Activated CD4-positive, alpha-beta T cell treated with anti-CD3 and anti-CD28 coated beads, Interleukin-2, amount 10 ng/mL, durations not matched to agents 24 days and 14 days (primary cell): ENCODE measurements at regions not wholly inside any gene's neighbourhood (a gene's known extent, or its start where the extent isn't known, plus 50 kb on each side); places are given as distances from the start of the nearest gene placed in this dataset.

Source experiments
- DNase-seq: peaks from one replicate; pipeline ENCODE4 v3.0.0; 2022
- H3K27ac Mint-ChIP-seq: one replicate; pipeline ENCODE4 v1.8.0; 2022; ENCODE audit warnings: mild to moderate bottlenecking, mixed read lengths
- H3K27me3 Mint-ChIP-seq: one replicate; pipeline ENCODE4 v1.8.0; 2022; ENCODE audit warnings: mixed read lengths
- H3K36me3 Mint-ChIP-seq: one replicate; pipeline ENCODE4 v1.8.0; 2022; ENCODE audit warnings: low read depth, mild to moderate bottlenecking, mixed read lengths
- H3K4me1 Mint-ChIP-seq: one replicate; pipeline ENCODE4 v1.8.0; 2021; ENCODE audit warnings: mixed read lengths
- H3K4me3 Mint-ChIP-seq: one replicate; pipeline ENCODE4 v1.8.0; 2022; ENCODE audit warnings: mild to moderate bottlenecking, moderate library complexity, mixed read lengths
- H3K9me3 Mint-ChIP-seq: one replicate; pipeline ENCODE4 v1.8.0; 2021; ENCODE audit warnings: mixed read lengths
- intact Hi-C: fragments of 100-400 bp; cut with micrococcal nuclease; formaldehyde crosslinking; loops from one replicate; pipeline ENCODE4 v1.15.1; 2023

GRCh38 chr1:80444171-80444570 is 1356.6 kb upstream of the ADGRL2 start:
- DNase-seq = no peak
- intact Hi-C loops = no loop called here
- H3K9me3 Mint-ChIP-seq = no peaks in the 10 kb centered on the region
- H3K27ac Mint-ChIP-seq = no peak overlapping the region
- no peaks in the 10 kb centered on the region for H3K36me3 Mint-ChIP-seq
- no peaks in the 10 kb centered on the region for H3K4me1 Mint-ChIP-seq
- no peaks in the 10 kb centered on the region for H3K27me3 Mint-ChIP-seq
- H3K4me3 Mint-ChIP-seq = no peak overlapping the region

GRCh38 chr1:80441664-80442063 is 1359.1 kb upstream of the ADGRL2 start:
- H3K4me1 Mint-ChIP-seq = no peaks in the 10 kb centered on the region
- H3K36me3 Mint-ChIP-seq = no peaks in the 10 kb centered on the region
- no peak for DNase-seq
- no peaks in the 10 kb centered on the region for H3K9me3 Mint-ChIP-seq
- no peak overlapping the region for H3K4me3 Mint-ChIP-seq
- H3K27ac Mint-ChIP-seq = no peak overlapping the region
- no peaks in the 10 kb centered on the region for H3K27me3 Mint-ChIP-seq
- intact Hi-C loops = no loop called here

GRCh38 chr1:80436851-80437250 is 1363.9 kb upstream of the ADGRL2 start:
- no peak for DNase-seq
- H3K9me3 Mint-ChIP-seq = no peaks in the 10 kb centered on the region
- intact Hi-C loops = no loop called here
- no peaks in the 10 kb centered on the region for H3K4me1 Mint-ChIP-seq
- no peak overlapping the region for H3K27ac Mint-ChIP-seq
- no peaks in the 10 kb centered on the region for H3K36me3 Mint-ChIP-seq
- no peak overlapping the region for H3K4me3 Mint-ChIP-seq
- H3K27me3 Mint-ChIP-seq = no peaks in the 10 kb centered on the region

DNA sequence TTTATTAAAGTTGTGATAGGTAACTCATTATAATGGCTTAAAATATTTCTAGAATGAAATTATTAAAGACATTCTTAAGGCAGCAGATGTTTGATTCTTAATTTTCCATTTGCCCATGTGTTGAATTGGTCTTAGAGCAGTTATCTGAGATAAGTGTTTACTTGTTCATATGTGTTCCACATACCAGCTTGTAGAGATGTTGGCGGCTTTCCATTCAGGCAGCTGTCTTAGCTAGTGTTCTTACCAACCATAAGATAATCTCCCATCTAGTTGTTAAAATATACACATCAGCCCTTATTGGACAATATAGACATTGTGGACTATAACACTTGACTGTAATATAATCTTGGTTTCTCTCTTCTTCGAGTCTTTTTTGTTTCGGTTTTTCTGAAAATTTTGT is 1372.9 kb upstream of the ADGRL2 start:
- no peak overlapping the region for H3K4me3 Mint-ChIP-seq

DNA sequence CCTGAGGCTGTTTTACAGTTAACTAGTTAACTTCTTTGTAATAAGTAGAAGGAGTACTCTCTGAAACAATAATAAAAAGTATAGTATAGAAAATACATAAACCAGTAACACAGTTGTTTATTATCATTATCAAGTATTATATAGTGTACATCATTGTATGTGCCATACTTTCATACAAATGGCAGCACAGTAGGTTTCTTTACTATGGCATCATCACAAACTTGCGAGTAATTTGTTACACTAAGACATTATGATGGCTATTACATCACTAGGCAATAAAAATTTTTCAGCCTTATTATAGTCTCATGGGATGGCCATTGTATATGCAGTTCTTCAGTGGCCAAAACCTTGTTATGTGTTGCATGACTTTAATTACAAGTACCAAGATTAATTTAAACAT is 1376.5 kb upstream of the ADGRL2 start:
- Mint-ChIP-seq H3K36me3 (no peaks in the 10 kb centered on the region), H3K4me3 (no peak overlapping the region), H3K27me3 (no peaks in the 10 kb centered on the region), H3K9me3 (peaks cover 4% of the 10 kb centered on the region), H3K4me1 (no peaks in the 10 kb centered on the region), H3K27ac (no peak overlapping the region)
- no peak for DNase-seq
- intact Hi-C loops = no loop called here

More for the DNA sequence above, 1372.9 kb upstream of the ADGRL2 start:
- Mint-ChIP-seq H3K27ac (no peak overlapping the region), H3K4me1 (no peaks in the 10 kb centered on the region), H3K9me3 (peaks cover 6% of the 10 kb centered on the region), H3K36me3 (no peaks in the 10 kb centered on the region), H3K27me3 (no peaks in the 10 kb centered on the region)
- intact Hi-C loops = no loop called here
- no peak for DNase-seq

DNA sequence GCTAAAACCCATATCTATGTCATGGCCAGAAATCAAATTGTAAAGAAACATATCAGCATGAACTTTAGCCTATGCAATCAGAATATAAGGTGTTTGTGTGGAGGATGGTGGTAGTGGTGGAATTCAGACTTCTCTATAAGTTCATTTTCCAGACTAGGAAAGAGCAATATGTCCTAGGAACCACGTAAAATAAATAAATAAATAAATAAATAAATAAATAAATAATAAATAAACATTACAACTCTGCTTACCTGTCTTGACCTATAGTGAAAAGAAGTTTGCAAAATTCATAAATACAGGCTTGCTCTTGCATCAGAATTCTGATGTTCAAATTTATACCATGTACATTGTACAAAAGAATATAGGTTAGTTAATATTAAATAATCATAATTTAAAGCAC is 1382.6 kb upstream of the ADGRL2 start:
- H3K9me3 Mint-ChIP-seq = no peaks in the 10 kb centered on the region
- no peaks in the 10 kb centered on the region for H3K36me3 Mint-ChIP-seq
- no peak overlapping the region for H3K27ac Mint-ChIP-seq
- intact Hi-C loops = no loop called here
- no peak overlapping the region for H3K4me3 Mint-ChIP-seq
- no peaks in the 10 kb centered on the region for H3K4me1 Mint-ChIP-seq
- no peaks in the 10 kb centered on the region for H3K27me3 Mint-ChIP-seq
- no peak for DNase-seq

DNA sequence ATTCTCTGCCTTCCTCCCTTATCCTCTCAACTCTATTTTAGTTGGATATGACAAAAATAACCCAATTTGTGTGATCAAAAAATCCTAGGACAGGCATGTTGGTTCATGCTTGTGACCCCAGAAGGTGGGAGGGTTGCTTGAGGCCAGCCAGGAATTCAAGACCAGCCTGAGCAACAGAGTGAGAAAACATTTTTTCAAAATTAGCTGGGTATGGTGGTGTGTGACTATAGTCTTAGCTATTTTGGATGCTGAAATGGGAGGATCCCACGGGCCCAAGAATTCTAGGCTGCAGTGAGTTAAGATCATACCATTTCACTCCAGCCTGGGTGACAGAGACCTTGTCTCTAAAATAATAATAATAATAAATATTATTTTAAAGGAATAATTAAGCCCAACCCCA is 1383.1 kb upstream of the ADGRL2 start:
- Mint-ChIP-seq H3K27ac (no peak overlapping the region), H3K27me3 (no peaks in the 10 kb centered on the region), H3K4me3 (no peak overlapping the region), H3K36me3 (no peaks in the 10 kb centered on the region), H3K9me3 (no peaks in the 10 kb centered on the region), H3K4me1 (no peaks in the 10 kb centered on the region)
- DNase-seq = no peak
- intact Hi-C loops = no loop called here

- DNase-seq = no peak
- intact Hi-C loops = no loop called here
- Mint-ChIP-seq H3K27me3 (no peaks in the 10 kb centered on the region), H3K9me3 (no peaks in the 10 kb centered on the region), H3K4me3 (no peak overlapping the region), H3K36me3 (no peaks in the 10 kb centered on the region), H3K27ac (no peak overlapping the region), H3K4me1 (no peaks in the 10 kb centered on the region)
Observed at GRCh38 chr1:80413969-80414368, 1386.8 kb upstream of the ADGRL2 start.

GRCh38 chr1:80410233-80410632 is 1390.5 kb upstream of the ADGRL2 start:
- no peak overlapping the region for H3K27ac Mint-ChIP-seq
- H3K4me1 Mint-ChIP-seq = no peaks in the 10 kb centered on the region
- H3K4me3 Mint-ChIP-seq = no peak overlapping the region
- H3K27me3 Mint-ChIP-seq = no peaks in the 10 kb centered on the region
- H3K36me3 Mint-ChIP-seq = no peaks in the 10 kb centered on the region
- H3K9me3 Mint-ChIP-seq = no peaks in the 10 kb centered on the region
- DNase-seq = no peak
- intact Hi-C loops = no loop called here

DNA sequence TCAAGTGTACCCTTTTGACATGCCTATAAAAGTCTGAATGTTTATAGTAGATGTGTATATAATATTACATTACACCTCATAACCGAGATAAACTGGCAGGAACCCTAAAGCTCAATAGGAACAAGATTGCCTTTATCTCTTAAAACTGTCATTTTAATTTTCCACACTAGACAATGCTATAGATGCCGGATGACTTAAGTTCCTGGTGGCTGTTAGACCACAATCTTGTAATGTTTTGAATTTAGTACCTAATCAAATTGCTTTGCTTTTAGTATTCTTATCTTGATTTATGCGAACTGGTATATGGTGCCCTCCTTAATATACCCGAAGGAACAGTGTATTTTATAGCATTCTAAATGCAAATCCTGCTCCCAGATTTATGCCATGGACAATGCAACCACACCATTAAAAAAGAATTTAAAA is 1397.0 kb upstream of the ADGRL4 start:
- intact Hi-C loops = no loop called here
- no peaks in the 10 kb centered on the region for H3K4me1 Mint-ChIP-seq
- no peaks in the 10 kb centered on the region for H3K27me3 Mint-ChIP-seq
- no peaks in the 10 kb centered on the region for H3K36me3 Mint-ChIP-seq
- H3K27ac Mint-ChIP-seq = no peak overlapping the region
- no peak overlapping the region for H3K4me3 Mint-ChIP-seq
- no peak for DNase-seq
- H3K9me3 Mint-ChIP-seq = no peaks in the 10 kb centered on the region

- DNase-seq = no peak
- Mint-ChIP-seq H3K27me3 (no peaks in the 10 kb centered on the region), H3K36me3 (no peaks in the 10 kb centered on the region), H3K9me3 (no peaks in the 10 kb centered on the region), H3K27ac (no peak overlapping the region), H3K4me1 (no peaks in the 10 kb centered on the region), H3K4me3 (no peak overlapping the region)
- intact Hi-C loops = no loop called here
Observed at GRCh38 chr1:80402625-80403024, 1396.1 kb upstream of the ADGRL4 start.

DNA sequence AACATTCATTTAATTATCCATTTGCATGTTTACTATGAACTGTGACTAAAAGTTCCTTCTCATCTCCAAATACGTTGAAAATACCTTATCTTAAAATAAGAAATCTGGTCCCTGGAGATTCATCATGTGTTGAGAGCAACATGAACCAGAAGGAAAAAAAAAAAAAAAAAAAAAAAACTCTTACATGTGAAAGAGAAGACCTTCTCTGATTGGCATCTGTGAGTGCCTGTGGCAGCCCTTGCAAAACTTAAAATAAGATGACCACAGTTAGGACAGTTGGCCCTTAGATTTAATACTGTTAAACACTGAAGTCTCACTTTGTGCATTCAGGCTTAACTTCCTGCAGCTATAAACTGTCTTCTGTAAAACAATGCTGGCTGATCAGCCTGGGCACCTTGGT is 1395.2 kb upstream of the ADGRL4 start:
- DNase-seq = no peak
- H3K27ac Mint-ChIP-seq = no peak overlapping the region
- no peaks in the 10 kb centered on the region for H3K36me3 Mint-ChIP-seq
- no peaks in the 10 kb centered on the region for H3K9me3 Mint-ChIP-seq
- no peak overlapping the region for H3K4me3 Mint-ChIP-seq
- no peaks in the 10 kb centered on the region for H3K27me3 Mint-ChIP-seq
- no peaks in the 10 kb centered on the region for H3K4me1 Mint-ChIP-seq
- intact Hi-C loops = no loop called here

DNA sequence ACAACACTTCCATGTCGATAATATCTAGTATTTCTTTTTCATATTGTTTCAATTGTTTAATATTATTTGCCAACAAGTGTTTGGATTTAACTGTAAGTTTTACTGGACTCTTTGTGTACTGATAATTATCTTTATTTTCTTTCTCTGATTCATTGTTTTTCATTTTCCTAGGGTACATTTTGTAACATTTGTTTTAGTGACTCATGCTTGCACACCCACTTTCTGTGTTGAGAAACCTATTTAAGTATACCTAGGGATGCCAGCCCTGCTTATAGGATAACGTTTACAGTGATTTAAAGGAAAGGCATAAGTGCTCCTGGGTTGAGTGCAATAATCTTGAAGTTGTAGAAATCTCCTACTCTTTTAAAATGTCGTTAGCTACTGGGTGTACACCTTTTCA is 1386.0 kb upstream of the ADGRL4 start:
- Mint-ChIP-seq H3K27me3 (no peaks in the 10 kb centered on the region), H3K4me3 (no peak overlapping the region), H3K9me3 (no peaks in the 10 kb centered on the region), H3K4me1 (no peaks in the 10 kb centered on the region), H3K36me3 (no peaks in the 10 kb centered on the region), H3K27ac (no peak overlapping the region)
- DNase-seq = no peak
- intact Hi-C loops = no loop called here

DNA sequence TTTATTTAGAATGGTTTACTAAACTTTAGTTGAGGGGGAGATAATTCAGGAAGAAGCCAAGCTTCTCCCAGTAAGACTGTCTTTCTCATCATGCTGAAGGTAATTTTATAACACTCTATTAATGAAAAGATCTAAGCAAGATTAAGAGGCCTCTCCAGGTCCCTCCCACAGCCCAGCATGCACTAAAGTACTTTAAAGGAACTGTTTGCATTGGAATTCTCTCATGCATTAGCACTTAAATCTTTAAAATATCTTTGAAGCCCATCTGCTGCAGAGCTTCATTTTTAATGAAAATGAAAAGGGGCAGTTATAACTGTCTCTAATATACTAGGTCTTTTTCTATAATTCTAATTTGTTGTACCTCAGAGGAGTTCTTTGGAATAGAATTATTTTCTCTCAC is 1379.1 kb upstream of the ADGRL4 start:
- no peaks in the 10 kb centered on the region for H3K36me3 Mint-ChIP-seq
- no peak for DNase-seq
- no peaks in the 10 kb centered on the region for H3K4me1 Mint-ChIP-seq
- H3K27me3 Mint-ChIP-seq = no peaks in the 10 kb centered on the region
- peaks cover 3% of the 10 kb centered on the region for H3K9me3 Mint-ChIP-seq
- intact Hi-C loops = no loop called here
- no peak overlapping the region for H3K4me3 Mint-ChIP-seq
- no peak overlapping the region for H3K27ac Mint-ChIP-seq

GRCh38 chr1:80384959-80385358 is 1378.4 kb upstream of the ADGRL4 start:
- Mint-ChIP-seq H3K27me3 (no peaks in the 10 kb centered on the region), H3K27ac (no peak overlapping the region), H3K4me3 (no peak overlapping the region), H3K4me1 (no peaks in the 10 kb centered on the region), H3K9me3 (peaks cover 3% of the 10 kb centered on the region), H3K36me3 (no peaks in the 10 kb centered on the region)
- intact Hi-C loops = no loop called here
- no peak for DNase-seq
